Astrocyte (in vitro differentiated cells and primary cell): ENCODE measurements at regions not wholly inside any gene's neighbourhood (a gene's known extent, or its start where the extent isn't known, plus 50 kb on each side); places are given as distances from the start of the nearest gene placed in this dataset.

Experiments
- DNase-seq: peaks from one replicate; pipeline ENCODE4 v3.0.0-alpha.2; 2010; ENCODE audit warnings: low read depth
- FAIRE-seq: peaks from 2 replicates; lab custom pipeline; 2011; peaks lifted over from hg19 to GRCh38; lab: Jason Lieb, UNC
- H2AFZ ChIP-seq: 2 replicates; pipeline ENCODE4 v1.6.0; 2012; ENCODE audit warnings: low read depth, low read length, inconsistent platforms
- H3K27ac ChIP-seq: 2 replicates; pipeline ENCODE4 v1.5.1; 2011; ENCODE audit warnings: low read depth, low read length, inconsistent platforms
- H3K27me3 ChIP-seq: 2 replicates; pipeline ENCODE4 v1.6.0; 2011; ENCODE audit warnings: low read length, inconsistent platforms; ENCODE audit not compliant: insufficient read depth
- H3K36me3 ChIP-seq: 2 replicates; pipeline ENCODE4 v1.5.1; 2011; ENCODE audit warnings: low read length, inconsistent platforms; ENCODE audit not compliant: insufficient read depth
- H3K4me1 ChIP-seq: 2 replicates; pipeline ENCODE4 v1.5.1; 2011; ENCODE audit warnings: low read length, inconsistent platforms; ENCODE audit not compliant: insufficient read depth
- H3K4me2 ChIP-seq: 2 replicates; pipeline ENCODE4 v1.6.0; 2012; ENCODE audit warnings: low read length, inconsistent platforms
- H3K4me3 ChIP-seq: 2 replicates; pipeline ENCODE4 v1.5.1; 2011; ENCODE audit warnings: low read depth, mild to moderate bottlenecking, low read length, inconsistent platforms; ENCODE audit not compliant: insufficient read depth
- H3K79me2 ChIP-seq: 2 replicates; pipeline ENCODE4 v1.6.0; 2012; ENCODE audit warnings: mild to moderate bottlenecking, low read length, inconsistent platforms; ENCODE audit not compliant: insufficient read depth
- H3K9ac ChIP-seq: 2 replicates; pipeline ENCODE4 v1.6.0; 2012; ENCODE audit warnings: mild to moderate bottlenecking, low read length, inconsistent platforms
- H3K9me3 ChIP-seq: 2 replicates; pipeline ENCODE4 v1.5.1; 2012; ENCODE audit warnings: low read depth, mild to moderate bottlenecking, low read length, inconsistent platforms; ENCODE audit not compliant: insufficient read depth
- H4K20me1 ChIP-seq: 2 replicates; pipeline ENCODE4 v1.6.0; 2012; ENCODE audit warnings: low read length, inconsistent platforms; ENCODE audit not compliant: insufficient read depth
- H3K27ac Mint-ChIP-seq: one replicate; pipeline ENCODE4 v1.8.0; 2021; ENCODE audit warnings: mild to moderate bottlenecking, mixed read lengths; ENCODE audit not compliant: unreplicated experiment
- H3K27me3 Mint-ChIP-seq: one replicate; pipeline ENCODE4 v1.8.0; 2021; ENCODE audit warnings: low read depth, mixed read lengths; ENCODE audit not compliant: unreplicated experiment
- H3K36me3 Mint-ChIP-seq: one replicate; pipeline ENCODE4 v1.8.0; 2021; ENCODE audit warnings: low read depth, mixed read lengths; ENCODE audit not compliant: unreplicated experiment
- H3K4me1 Mint-ChIP-seq: one replicate; pipeline ENCODE4 v1.8.0; 2021; ENCODE audit warnings: low read depth, mixed read lengths; ENCODE audit not compliant: unreplicated experiment
- H3K4me3 Mint-ChIP-seq: one replicate; pipeline ENCODE4 v1.8.0; 2021; ENCODE audit warnings: mild to moderate bottlenecking, moderate library complexity, mixed read lengths; ENCODE audit not compliant: unreplicated experiment
- H3K9me3 Mint-ChIP-seq: one replicate; pipeline ENCODE4 v1.8.0; 2021; ENCODE audit warnings: mild to moderate bottlenecking, mixed read lengths; ENCODE audit not compliant: unreplicated experiment
- EZH2 ChIP-seq: IDR thresholded peaks from 2 replicates; pipeline ENCODE4 v1.6.1; 2012; ENCODE audit warnings: mild to moderate bottlenecking, low read length, inconsistent platforms; ENCODE audit not compliant: insufficient read depth
- TF ChIP-seq, protein P1 (sequence below): IDR thresholded peaks from 2 replicates; pipeline ENCODE4 v1.5.1; 2011; ENCODE audit warnings: low read depth, mild to moderate bottlenecking, inconsistent platforms, low read length, moderate library complexity; ENCODE audit not compliant: insufficient read depth

GRCh38 chr1:47699492-47700235 is 261.8 kb downstream of the FOXD2 start:
- no peak for TF ChIP-seq EZH2
- TF ChIP-seq, protein P1, sequence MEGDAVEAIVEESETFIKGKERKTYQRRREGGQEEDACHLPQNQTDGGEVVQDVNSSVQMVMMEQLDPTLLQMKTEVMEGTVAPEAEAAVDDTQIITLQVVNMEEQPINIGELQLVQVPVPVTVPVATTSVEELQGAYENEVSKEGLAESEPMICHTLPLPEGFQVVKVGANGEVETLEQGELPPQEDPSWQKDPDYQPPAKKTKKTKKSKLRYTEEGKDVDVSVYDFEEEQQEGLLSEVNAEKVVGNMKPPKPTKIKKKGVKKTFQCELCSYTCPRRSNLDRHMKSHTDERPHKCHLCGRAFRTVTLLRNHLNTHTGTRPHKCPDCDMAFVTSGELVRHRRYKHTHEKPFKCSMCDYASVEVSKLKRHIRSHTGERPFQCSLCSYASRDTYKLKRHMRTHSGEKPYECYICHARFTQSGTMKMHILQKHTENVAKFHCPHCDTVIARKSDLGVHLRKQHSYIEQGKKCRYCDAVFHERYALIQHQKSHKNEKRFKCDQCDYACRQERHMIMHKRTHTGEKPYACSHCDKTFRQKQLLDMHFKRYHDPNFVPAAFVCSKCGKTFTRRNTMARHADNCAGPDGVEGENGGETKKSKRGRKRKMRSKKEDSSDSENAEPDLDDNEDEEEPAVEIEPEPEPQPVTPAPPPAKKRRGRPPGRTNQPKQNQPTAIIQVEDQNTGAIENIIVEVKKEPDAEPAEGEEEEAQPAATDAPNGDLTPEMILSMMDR, result no peak
- Histone ChIP-seq H2AFZ (no peak overlapping the region), H3K4me3 (no peak overlapping the region), H3K4me1 (no peaks in the 10 kb centered on the region), H3K9ac (no peak overlapping the region), H3K27me3 (no peaks in the 10 kb centered on the region), H3K27ac (no peak overlapping the region), H3K36me3 (no peaks in the 10 kb centered on the region), H3K79me2 (no peaks in the 10 kb centered on the region), H3K9me3 (no peaks in the 10 kb centered on the region), H4K20me1 (no peaks in the 10 kb centered on the region), H3K4me2 (no peak overlapping the region)
- no peaks in the 10 kb centered on the region for H3K4me1 Mint-ChIP-seq
- DNase-seq (no peak), FAIRE-seq (no peak)
- H3K27me3 Mint-ChIP-seq, result peaks cover 41% of the 10 kb centered on the region
- H3K36me3 Mint-ChIP-seq, result no peaks in the 10 kb centered on the region
- H3K27ac Mint-ChIP-seq, result no peak overlapping the region
- peaks cover 2% of the 10 kb centered on the region for H3K9me3 Mint-ChIP-seq
- H3K4me3 Mint-ChIP-seq, result no peak overlapping the region

GRCh38 chr1:47701283-47701682 is 263.4 kb downstream of the FOXD2 start:
- peaks cover 2% of the 10 kb centered on the region for H3K9me3 Mint-ChIP-seq
- H3K27me3 ChIP-seq, result peaks cover 12% of the 10 kb centered on the region

More at GRCh38 chr1:47701283-47701682, 263.4 kb downstream of the FOXD2 start:
- Histone ChIP-seq H3K36me3 (no peaks in the 10 kb centered on the region), H3K9ac (no peak overlapping the region), H4K20me1 (no peaks in the 10 kb centered on the region), H3K27ac (no peak overlapping the region), H3K4me1 (no peaks in the 10 kb centered on the region), H3K9me3 (no peaks in the 10 kb centered on the region), H3K4me2 (no peak overlapping the region), H3K79me2 (no peaks in the 10 kb centered on the region), H2AFZ (no peak overlapping the region), H3K4me3 (no peak overlapping the region)
- FAIRE-seq (no peak), DNase-seq (no peak)
- H3K4me1 Mint-ChIP-seq, result no peaks in the 10 kb centered on the region
- no peak overlapping the region for H3K4me3 Mint-ChIP-seq
- H3K27me3 Mint-ChIP-seq, result peaks cover 46% of the 10 kb centered on the region
- no peak overlapping the region for H3K27ac Mint-ChIP-seq
- no peak for TF ChIP-seq EZH2
- TF ChIP-seq, protein P1, result no peak
- no peaks in the 10 kb centered on the region for H3K36me3 Mint-ChIP-seq
